ENCODE measurements at regions not wholly inside any gene's neighbourhood (a gene's known extent, or its start where the extent isn't known, plus 50 kb on each side); places are given as distances from the start of the nearest gene placed in this dataset.
A peak's percentile ranks its signal among the peaks of the same experiment; 100 is the strongest.
"Not testable (repeated sequence)": the region's sequence is repeated elsewhere in the genome, so short reads cannot be mapped to it uniquely, and the experiment has no call there.

- not testable (repeated sequence) for DNase-seq (ENCODE audit: low spot score)
These were observed 144.8 kb upstream of the PRKD1 start for GRCh38 chr14:30072454-30072853.

- DNase-seq (ENCODE audit: low spot score) = peak; percentile 48
These were observed 150.3 kb upstream of the PRKD1 start for GRCh38 chr14:30077946-30078345.

GRCh38 chr14:30078811-30079402, 151.3 kb upstream of the PRKD1 start:
- no peak for DNase-seq (ENCODE audit: low spot score)

GRCh38 chr14:30082486-30082885, 154.8 kb upstream of the PRKD1 start:
- no peak for DNase-seq (ENCODE audit: low spot score)

- no peak for DNase-seq (ENCODE audit: low spot score)
These were observed 157.2 kb upstream of the PRKD1 start for GRCh38 chr14:30084811-30085210.

GRCh38 chr14:30085943-30086342, 158.3 kb upstream of the PRKD1 start:
- no peak for DNase-seq (ENCODE audit: low spot score)

GRCh38 chr14:30088620-30089019, 161.0 kb upstream of the PRKD1 start:
- DNase-seq (ENCODE audit: low spot score) = no peak

- peak; percentile 58 for DNase-seq (ENCODE audit: low spot score)
These were observed 181.5 kb upstream of the PRKD1 start for GRCh38 chr14:30108975-30109700.

GRCh38 chr14:30114051-30114450, 186.4 kb upstream of the PRKD1 start:
- no peak for DNase-seq (ENCODE audit: low spot score)

GRCh38 chr14:30115756-30116155, 188.1 kb upstream of the PRKD1 start:
- no peak for DNase-seq (ENCODE audit: low spot score)

- no peak for DNase-seq (ENCODE audit: low spot score)
These were observed 191.5 kb upstream of the PRKD1 start for GRCh38 chr14:30118992-30119640.

GRCh38 chr14:30125322-30125979, 197.8 kb upstream of the PRKD1 start:
- no peak for DNase-seq (ENCODE audit: low spot score)

GRCh38 chr14:30129807-30130206, 202.2 kb upstream of the PRKD1 start:
- no peak for DNase-seq (ENCODE audit: low spot score)

- DNase-seq (ENCODE audit: low spot score) = no peak
These were observed 204.0 kb upstream of the PRKD1 start for GRCh38 chr14:30131581-30132097.

GRCh38 chr14:30132196-30132595, 204.5 kb upstream of the PRKD1 start:
- no peak for DNase-seq (ENCODE audit: low spot score)

GRCh38 chr14:30134936-30135335, 207.3 kb upstream of the PRKD1 start:
- no peak for DNase-seq (ENCODE audit: low spot score)

- no peak for DNase-seq (ENCODE audit: low spot score)
These were observed 210.9 kb upstream of the PRKD1 start for GRCh38 chr14:30138567-30138966.

GRCh38 chr14:30142216-30142615, 214.6 kb upstream of the PRKD1 start:
- DNase-seq (ENCODE audit: low spot score) = peak; percentile 3

GRCh38 chr14:30143627-30144026, 216.0 kb upstream of the PRKD1 start:
- peak; percentile 43 for DNase-seq (ENCODE audit: low spot score)

GRCh38 chr14:30153717-30154116, 226.1 kb upstream of the PRKD1 start:
- DNase-seq (ENCODE audit: low spot score) = no peak

GRCh38 chr14:30156571-30156970, 228.9 kb upstream of the PRKD1 start:
- no peak for DNase-seq (ENCODE audit: low spot score)

- DNase-seq (ENCODE audit: low spot score) = no peak
These were observed 230.7 kb upstream of the PRKD1 start for GRCh38 chr14:30158299-30158698.

- DNase-seq (ENCODE audit: low spot score) = no peak
These were observed 231.7 kb upstream of the PRKD1 start for GRCh38 chr14:30159374-30159773.

Data from AG08395 (cell line).